Spleen (tissue), 7 donors: ENCODE measurements at regions not wholly inside any gene's neighbourhood (a gene's known extent, or its start where the extent isn't known, plus 50 kb on each side); places are given as distances from the start of the nearest gene placed in this dataset.

ENCODE experiments used
- POLR2A ChIP-seq, 3 donors: fragments of 450-650 bp; IDR thresholded peaks; one replicate each; pipeline ENCODE4 v1.5.1; 2017; ENCODE audit warnings: antibody characterized with exemption in 3 of 3, mild to moderate bottlenecking in 1 of 3
- POLR2AphosphoS5 ChIP-seq, 3 donors: sonication (generic); formaldehyde crosslinking; IDR thresholded peaks; one replicate each; pipeline ENCODE4 v1.5.1; 2017; ENCODE audit warnings: antibody characterized with exemption in 3 of 3
- TF ChIP-seq, protein P1 (sequence below), 11 experiments: fragments of 200-600 bp in 7 of 11; fragments of 450-650 bp in 4 of 11; sonication (generic) in 4 of 11; IDR thresholded peaks in 8 of 11; conservative IDR thresholded peaks in 3 of 11; 1 replicate in 7 of 11; 2 replicates in 4 of 11; pipeline versions ENCODE4 v1.4.0 to v1.8.0; 2016 to 2021; ENCODE audit warnings: antibody characterized with exemption in 11 of 11, inconsistent platforms in 4 of 11, mild to moderate bottlenecking in 1 of 11
- donor health status: DM: no; HTN: no; CAD: no; lungs with moderate emphysema.
- donor health status: DM: no; HTN: no; CAD: no.
- donor health status: DM: no; HTN: no; CAD: no.

DNA sequence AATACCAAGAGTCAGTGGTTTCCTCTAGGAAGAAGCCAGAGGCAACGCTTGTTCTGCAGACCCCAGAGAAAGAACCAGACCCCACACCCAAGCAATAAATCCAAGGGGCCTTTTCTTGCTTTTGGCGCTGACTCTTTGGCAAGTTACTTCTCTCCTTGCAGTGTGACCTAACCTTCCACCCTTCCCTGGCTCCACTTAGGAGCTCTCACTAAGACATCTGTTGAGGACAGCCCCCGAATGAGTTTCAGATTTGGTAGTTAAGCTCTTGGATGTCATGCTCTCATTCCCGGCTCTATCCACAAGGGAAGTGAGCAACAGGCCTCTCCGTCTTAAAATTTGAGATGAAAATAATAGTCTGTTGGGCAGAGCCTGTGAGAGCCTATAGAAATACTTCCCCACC lies 50.6 kb upstream of the FAM204A start:
- TF ChIP-seq, protein P1, sequence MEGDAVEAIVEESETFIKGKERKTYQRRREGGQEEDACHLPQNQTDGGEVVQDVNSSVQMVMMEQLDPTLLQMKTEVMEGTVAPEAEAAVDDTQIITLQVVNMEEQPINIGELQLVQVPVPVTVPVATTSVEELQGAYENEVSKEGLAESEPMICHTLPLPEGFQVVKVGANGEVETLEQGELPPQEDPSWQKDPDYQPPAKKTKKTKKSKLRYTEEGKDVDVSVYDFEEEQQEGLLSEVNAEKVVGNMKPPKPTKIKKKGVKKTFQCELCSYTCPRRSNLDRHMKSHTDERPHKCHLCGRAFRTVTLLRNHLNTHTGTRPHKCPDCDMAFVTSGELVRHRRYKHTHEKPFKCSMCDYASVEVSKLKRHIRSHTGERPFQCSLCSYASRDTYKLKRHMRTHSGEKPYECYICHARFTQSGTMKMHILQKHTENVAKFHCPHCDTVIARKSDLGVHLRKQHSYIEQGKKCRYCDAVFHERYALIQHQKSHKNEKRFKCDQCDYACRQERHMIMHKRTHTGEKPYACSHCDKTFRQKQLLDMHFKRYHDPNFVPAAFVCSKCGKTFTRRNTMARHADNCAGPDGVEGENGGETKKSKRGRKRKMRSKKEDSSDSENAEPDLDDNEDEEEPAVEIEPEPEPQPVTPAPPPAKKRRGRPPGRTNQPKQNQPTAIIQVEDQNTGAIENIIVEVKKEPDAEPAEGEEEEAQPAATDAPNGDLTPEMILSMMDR (IDR thresholded peaks at IDR 0.05 in 8 of 11, conservative IDR thresholded peaks at IDR 0.05 in 3 of 11), result no peak
- TF ChIP-seq POLR2AphosphoS5 (IDR thresholded peaks at IDR 0.05) (no peak), POLR2A (IDR thresholded peaks at IDR 0.05) (no peak)
